Ascending aorta (tissue), 2 donors: ENCODE measurements at regions not wholly inside any gene's neighbourhood (a gene's known extent, or its start where the extent isn't known, plus 50 kb on each side); places are given as distances from the start of the nearest gene placed in this dataset.
A peak's percentile ranks its signal among the peaks of the same experiment; 100 is the strongest.

Experiments
- DNase-seq, 2 donors: peaks; one replicate each; pipeline ENCODE4 v3.0.0-alpha.2; 2019; ENCODE audit warnings: low spot score in 2 of 2
- H3K27ac ChIP-seq, 2 donors: fragments of 200-600 bp; sonication (generic); one replicate each; pipeline ENCODE4 v1.5.1; 2016 to 2017; ENCODE audit warnings: mild to moderate bottlenecking in 1 of 2
- H3K27me3 ChIP-seq: fragments of 200-600 bp; sonication (generic); one replicate; pipeline ENCODE4 v1.5.1; 2017
- H3K36me3 ChIP-seq, 2 donors: fragments of 200-600 bp; sonication (generic); one replicate each; pipeline ENCODE4 v1.5.1; 2016
- H3K4me1 ChIP-seq, 2 donors: fragments of 200-600 bp; sonication (generic); one replicate each; pipeline ENCODE4 v1.5.1; 2016 to 2017; ENCODE audit warnings: mild to moderate bottlenecking in 1 of 2
- H3K4me3 ChIP-seq, 2 donors: fragments of 200-600 bp; sonication (generic); one replicate each; pipeline ENCODE4 v1.5.1; 2016 to 2017; ENCODE audit warnings: mild to moderate bottlenecking in 1 of 2
- H3K9me3 ChIP-seq, 2 donors: fragments of 200-600 bp; sonication (generic); one replicate each; pipeline ENCODE4 v1.5.1; 2016
- intact Hi-C: fragments of 100-400 bp; cut with DNase I; formaldehyde crosslinking; loops from one replicate; pipeline ENCODE4 v1.15.1; 2023
- TF ChIP-seq, protein P1 (sequence below), 3 experiments: fragments of 200-600 bp in 2 of 3; fragments of 450-650 bp in 1 of 3; sonication (generic) in 2 of 3; IDR thresholded peaks; one replicate each; pipeline ENCODE4 v1.5.1; 2016 to 2019; ENCODE audit warnings: antibody characterized with exemption in 3 of 3, mild to moderate bottlenecking in 1 of 3, moderate library complexity in 1 of 3

GRCh38 chr2:217413193-217413592 is 553.3 kb upstream of the TNP1 start:
- no peak for DNase-seq
- no peaks in the 10 kb centered on the region for H3K9me3 ChIP-seq
- H3K36me3 ChIP-seq, result no peaks in the 10 kb centered on the region
- intact Hi-C loops, result no loop called here
- peak overlapping the region; percentile 41 to 48 for H3K27ac ChIP-seq
- H3K27me3 ChIP-seq, result no peaks in the 10 kb centered on the region
- H3K4me1 ChIP-seq, result peaks cover 3 to 17% of the 10 kb centered on the region in 2 donors
- H3K4me3 ChIP-seq, result no peak overlapping the region
- TF ChIP-seq, protein P1, sequence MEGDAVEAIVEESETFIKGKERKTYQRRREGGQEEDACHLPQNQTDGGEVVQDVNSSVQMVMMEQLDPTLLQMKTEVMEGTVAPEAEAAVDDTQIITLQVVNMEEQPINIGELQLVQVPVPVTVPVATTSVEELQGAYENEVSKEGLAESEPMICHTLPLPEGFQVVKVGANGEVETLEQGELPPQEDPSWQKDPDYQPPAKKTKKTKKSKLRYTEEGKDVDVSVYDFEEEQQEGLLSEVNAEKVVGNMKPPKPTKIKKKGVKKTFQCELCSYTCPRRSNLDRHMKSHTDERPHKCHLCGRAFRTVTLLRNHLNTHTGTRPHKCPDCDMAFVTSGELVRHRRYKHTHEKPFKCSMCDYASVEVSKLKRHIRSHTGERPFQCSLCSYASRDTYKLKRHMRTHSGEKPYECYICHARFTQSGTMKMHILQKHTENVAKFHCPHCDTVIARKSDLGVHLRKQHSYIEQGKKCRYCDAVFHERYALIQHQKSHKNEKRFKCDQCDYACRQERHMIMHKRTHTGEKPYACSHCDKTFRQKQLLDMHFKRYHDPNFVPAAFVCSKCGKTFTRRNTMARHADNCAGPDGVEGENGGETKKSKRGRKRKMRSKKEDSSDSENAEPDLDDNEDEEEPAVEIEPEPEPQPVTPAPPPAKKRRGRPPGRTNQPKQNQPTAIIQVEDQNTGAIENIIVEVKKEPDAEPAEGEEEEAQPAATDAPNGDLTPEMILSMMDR (IDR thresholded peaks at IDR 0.05), result no peak

DNA sequence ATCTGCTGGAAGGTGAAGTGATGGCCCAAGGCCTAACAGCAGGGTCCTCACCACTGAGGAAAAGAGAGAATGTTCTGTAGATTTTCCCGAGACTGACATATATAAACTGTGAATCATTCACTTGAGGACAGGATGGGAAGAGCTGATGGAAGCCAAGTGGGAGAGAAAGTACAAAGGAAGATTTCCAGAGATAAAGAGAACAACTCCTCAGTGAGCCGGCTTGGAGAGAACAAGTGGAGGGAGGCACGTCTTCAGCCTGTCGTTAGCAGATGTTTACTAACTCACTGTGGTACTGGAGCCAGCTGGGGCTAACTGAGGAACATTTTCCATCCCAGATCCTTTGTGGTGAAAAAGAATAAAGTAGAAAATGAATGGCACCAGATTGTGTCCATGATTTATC is 552.9 kb upstream of the TNP1 start:
- no peaks in the 10 kb centered on the region for H3K27me3 ChIP-seq
- no peak for DNase-seq
- H3K27ac ChIP-seq, result peak overlapping the region; percentile 41 to 48
- peaks cover 3 to 12% of the 10 kb centered on the region in 2 donors for H3K4me1 ChIP-seq
- intact Hi-C loops, result no loop called here
- TF ChIP-seq, protein P1 (IDR thresholded peaks at IDR 0.05), result no peak
- no peaks in the 10 kb centered on the region for H3K9me3 ChIP-seq
- no peaks in the 10 kb centered on the region for H3K36me3 ChIP-seq
- H3K4me3 ChIP-seq, result no peak overlapping the region

DNA sequence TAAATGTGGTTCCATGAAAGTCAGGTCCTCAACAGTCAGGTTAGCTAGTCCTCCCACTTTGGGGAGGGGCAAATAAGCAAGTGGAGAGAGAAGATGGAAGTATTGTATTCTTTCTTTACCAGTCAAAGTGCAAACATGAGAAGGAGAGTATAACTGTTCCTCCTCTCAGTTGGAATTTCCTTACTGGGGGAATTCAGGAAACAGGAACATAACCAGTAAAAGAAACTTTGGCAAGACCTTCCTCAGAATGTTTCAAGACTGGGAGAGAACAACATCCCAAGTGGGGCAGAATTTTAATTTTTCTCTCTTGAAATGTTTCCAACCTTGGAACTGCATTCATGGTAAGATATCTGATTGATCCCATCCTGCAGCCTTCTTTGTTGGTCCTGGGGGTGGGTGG is 552.4 kb upstream of the TNP1 start:
- intact Hi-C loops, result no loop called here
- Histone ChIP-seq H3K4me1 (peaks cover 3 to 12% of the 10 kb centered on the region in 2 donors), H3K27ac (peak overlapping the region; percentile 41 to 48), H3K9me3 (no peaks in the 10 kb centered on the region), H3K4me3 (no peak overlapping the region), H3K27me3 (no peaks in the 10 kb centered on the region), H3K36me3 (no peaks in the 10 kb centered on the region)
- DNase-seq, result no peak
- TF ChIP-seq, protein P1 (IDR thresholded peaks at IDR 0.05), result no peak

GRCh38 chr2:217410681-217410960 is 550.8 kb upstream of the TNP1 start:
- H3K27ac ChIP-seq, result no peak overlapping the region
- intact Hi-C loops, result no loop called here

GRCh38 chr2:217409949-217410680 is 550.3 kb upstream of the TNP1 start:
- no peak for DNase-seq

More at GRCh38 chr2:217410681-217410960, 550.8 kb upstream of the TNP1 start:
- Histone ChIP-seq H3K36me3 (no peaks in the 10 kb centered on the region), H3K4me1 (peaks cover 3 to 12% of the 10 kb centered on the region in 2 donors), H3K4me3 (no peak overlapping the region), H3K27me3 (no peaks in the 10 kb centered on the region), H3K9me3 (no peaks in the 10 kb centered on the region)
- TF ChIP-seq, protein P1 (IDR thresholded peaks at IDR 0.05), result no peak
- DNase-seq, result no peak

More at GRCh38 chr2:217409949-217410680, 550.3 kb upstream of the TNP1 start:
- intact Hi-C loops, result no loop called here
- Histone ChIP-seq H3K9me3 (no peaks in the 10 kb centered on the region), H3K4me3 (no peak overlapping the region), H3K27me3 (no peaks in the 10 kb centered on the region), H3K4me1 (peaks cover 3 to 12% of the 10 kb centered on the region in 2 donors), H3K27ac (no peak overlapping the region), H3K36me3 (no peaks in the 10 kb centered on the region)
- TF ChIP-seq, protein P1 (IDR thresholded peaks at IDR 0.05), result no peak
